ENCODE measurements at regions not wholly inside any gene's neighbourhood (a gene's known extent, or its start where the extent isn't known, plus 50 kb on each side); places are given as distances from the start of the nearest gene placed in this dataset.

GRCh38 chr7:153297141-153297540, 537.6 kb downstream of the ACTR3B start:
- no peak overlapping the region for H2AK5ac ChIP-seq (ENCODE audit: low read depth, low read length)
- TF ChIP-seq CEBPB (IDR thresholded peaks at IDR 0.05; ENCODE audit: low read depth, low read length) (no peak), NFE2L2 (IDR thresholded peaks at IDR 0.05; ENCODE audit: low read depth, low read length) (no peak), CTCF (conservative IDR thresholded peaks at IDR 0.05; ENCODE audit: low read depth, low read length) (no peak), ELK1 (IDR thresholded peaks at IDR 0.05; ENCODE audit: borderline replicate concordance, low read depth, low read length) (no peak), POLR2A (IDR thresholded peaks at IDR 0.05; ENCODE audit: low read depth, low read length) (no peak), MXI1 (IDR thresholded peaks at IDR 0.05; ENCODE audit: borderline replicate concordance, low read depth, low read length) (no peak), RFX5 (IDR thresholded peaks at IDR 0.05; ENCODE audit: low read depth, low read length) (no peak), FOS (IDR thresholded peaks at IDR 0.05; ENCODE audit: low read depth, low read length) (no peak), MAZ (IDR thresholded peaks at IDR 0.05; ENCODE audit: borderline replicate concordance, low read depth, low read length) (no peak), BHLHE40 (IDR thresholded peaks at IDR 0.05; ENCODE audit: low read depth, low read length) (no peak), RCOR1 (IDR thresholded peaks at IDR 0.05; ENCODE audit: insufficient replicate concordance, low read length) (no peak), USF2 (IDR thresholded peaks at IDR 0.05; ENCODE audit: low read depth, low read length) (no peak), MAFK (IDR thresholded peaks at IDR 0.05; ENCODE audit: low read depth, low read length) (no peak), RAD21 (IDR thresholded peaks at IDR 0.05; ENCODE audit: low read length) (no peak), SMC3 (IDR thresholded peaks at IDR 0.05; ENCODE audit: low read depth, low read length) (no peak), CHD1 (IDR thresholded peaks at IDR 0.05; ENCODE audit: low read depth, low read length) (no peak)
- H3K9me3 ChIP-seq (ENCODE audit: control insufficient read depth, insufficient read depth, low read length), result peaks cover 24% of the 10 kb centered on the region
- WGBS, 2 experiments (ENCODE audit: extremely low coverage in 2 of 2, insufficient read length in 1 of 2), result 33% methylated on average over 4 of the region's 7 CpGs; no CpG with 5 or more reads in 1 of the 2 experiments
- H4K20me1 ChIP-seq (ENCODE audit: insufficient read depth, low read length), result no peaks in the 10 kb centered on the region
- ATAC-seq (ENCODE audit: low read depth), result no peak
- CTCF ChIA-PET, result no interaction called here
- no peak overlapping the region for H3K4ac ChIP-seq (ENCODE audit: low read depth, low read length)
- H3K14ac ChIP-seq (replicated peaks; ENCODE audit: low read depth, low read length), result no peak overlapping the region
- dilution Hi-C loops (cut with HindIII; ENCODE audit: low sequenced_read_pairs, unreplicated experiment), result no loop called here
- no peak overlapping the region for H3K18ac ChIP-seq (ENCODE audit: low read depth, low read length)
- no peak overlapping the region for H3K56ac ChIP-seq (ENCODE audit: extremely low read depth, insufficient read depth, low read length)
- no peaks in the 10 kb centered on the region for H3K79me1 ChIP-seq (ENCODE audit: low read depth in 1 of 2, low read length in 2 of 2)
- H2AK9ac ChIP-seq (replicated peaks; ENCODE audit: low read depth, low read length, poor library complexity), result no peak overlapping the region
- H4K91ac ChIP-seq (ENCODE audit: insufficient read depth, low read depth, low read length), result no peak overlapping the region
- no peaks in the 10 kb centered on the region for H3K27me3 ChIP-seq (ENCODE audit: control insufficient read depth, insufficient read depth, low read length)
- no peak overlapping the region for H2AFZ ChIP-seq (replicated peaks; ENCODE audit: low read length, poor library complexity)
- POLR2A ChIA-PET (ENCODE audit: unreplicated experiment), result no interaction called here
- H3K4me1 ChIP-seq (ENCODE audit: control insufficient read depth, insufficient read depth, low read length), result no peaks in the 10 kb centered on the region
- BruUV-seq (replicated peaks), result no TSS peak
- H2BK15ac ChIP-seq (ENCODE audit: low read depth, low read length), result no peak overlapping the region
- H2BK5ac ChIP-seq (ENCODE audit: low read depth, low read length, poor library complexity, severe bottlenecking), result no peak overlapping the region
- H3K4me3 ChIP-seq (ENCODE audit: insufficient read depth, low read depth, low read length), result no peak overlapping the region
- no peak overlapping the region for H2BK20ac ChIP-seq (ENCODE audit: low read depth, low read length)
- H3K23ac ChIP-seq (ENCODE audit: low read depth, low read length), result no peak overlapping the region
- H3K27ac ChIP-seq (ENCODE audit: insufficient read depth, low read length), result no peak overlapping the region
- intact Hi-C loops (cut with micrococcal nuclease), result no loop called here
- no peaks in the 10 kb centered on the region for H3K9me1 ChIP-seq (ENCODE audit: insufficient read depth, low read length)
- H2BK120ac ChIP-seq (ENCODE audit: low read depth, low read length), result no peak overlapping the region
- no peak overlapping the region for H3K9ac ChIP-seq (ENCODE audit: low read depth, low read length)
- in situ Hi-C loops (cut with MboI; ENCODE audit: low sequenced_read_pairs), result no loop called here
- no peaks in the 10 kb centered on the region for H3K36me3 ChIP-seq (ENCODE audit: control insufficient read depth, insufficient read depth, low read length)
- no peak overlapping the region for H3K4me2 ChIP-seq (ENCODE audit: low read depth, low read length)
- H4K5ac ChIP-seq (ENCODE audit: low read depth, low read length), result no peak overlapping the region
- DNase-seq, result no peak
- H4K8ac ChIP-seq (ENCODE audit: low read depth in 2 of 2, low read length in 2 of 2), result no peak overlapping the region
